ENCODE measurements at regions not wholly inside any gene's neighbourhood (a gene's known extent, or its start where the extent isn't known, plus 50 kb on each side); places are given as distances from the start of the nearest gene placed in this dataset.
"Not testable (repeated sequence)": the region's sequence is repeated elsewhere in the genome, so short reads cannot be mapped to it uniquely, and the experiment has no call there.

- H3K4me1 ChIP-seq (replicated peaks) = no peaks in the 10 kb centered on the region
- 0 out of 2 replicates have a peak, but pooled peaks cover 3% of the 10 kb centered on the region for H3K9me3 ChIP-seq (replicated peaks)
- DNase-seq (ENCODE audit: low read depth in 1 of 2, low spot score in 2 of 2) = no peak
- no peak overlapping the region for H3K4me3 ChIP-seq
- no peaks in the 10 kb centered on the region for H3K27me3 ChIP-seq (replicated peaks)
- no peaks in the 10 kb centered on the region for H3K36me3 ChIP-seq
- H3K27ac ChIP-seq = no peak overlapping the region
Measured at GRCh38 chr10:18822156-18822555, 162.9 kb downstream of the ARL5B start.

- Histone ChIP-seq H3K4me1 (replicated peaks) (no peaks in the 10 kb centered on the region), H3K4me3 (no peak overlapping the region), H3K27me3 (replicated peaks) (no peaks in the 10 kb centered on the region), H3K27ac (no peak overlapping the region), H3K36me3 (no peaks in the 10 kb centered on the region), H3K9me3 (replicated peaks) (no peaks in the 10 kb centered on the region)
- DNase-seq (ENCODE audit: low read depth in 1 of 2, low spot score in 2 of 2) = no peak
Measured at GRCh38 chr10:18829259-18829658, 170.0 kb downstream of the ARL5B start.

DNA sequence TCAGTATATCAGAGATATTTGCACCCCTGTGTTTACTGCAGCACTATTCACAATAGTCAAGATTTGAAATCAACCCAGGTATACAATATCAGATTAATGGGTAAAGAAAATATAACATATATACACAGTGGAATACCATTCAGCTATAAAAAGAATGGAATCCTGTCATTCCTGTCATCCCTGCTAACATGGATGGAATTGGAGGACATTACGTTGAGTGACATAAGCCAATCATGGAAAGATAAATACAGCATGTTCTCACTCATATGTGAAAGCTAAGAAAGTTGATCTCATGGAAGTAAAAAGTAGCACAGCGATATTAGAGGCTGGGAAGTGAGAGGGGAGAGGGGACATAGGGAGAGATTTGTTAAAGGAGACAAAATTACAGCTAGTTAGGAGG lies 171.0 kb downstream of the ARL5B start:
- Histone ChIP-seq H3K27ac (no peak overlapping the region), H3K36me3 (no peaks in the 10 kb centered on the region), H3K4me3 (no peak overlapping the region), H3K9me3 (replicated peaks) (no peaks in the 10 kb centered on the region), H3K27me3 (replicated peaks) (no peaks in the 10 kb centered on the region), H3K4me1 (replicated peaks) (no peaks in the 10 kb centered on the region)
- no peak for DNase-seq (ENCODE audit: low read depth in 1 of 2, low spot score in 2 of 2)

GRCh38 chr10:18856623-18857022 lies 192.0 kb upstream of the MALRD1 start:
- not testable (repeated sequence) for H3K9me3 ChIP-seq (replicated peaks); H3K4me3 ChIP-seq; H3K4me1 ChIP-seq (replicated peaks); H3K36me3 ChIP-seq; DNase-seq (ENCODE audit: low read depth in 1 of 2, low spot score in 2 of 2); H3K27me3 ChIP-seq (replicated peaks); H3K27ac ChIP-seq

DNA sequence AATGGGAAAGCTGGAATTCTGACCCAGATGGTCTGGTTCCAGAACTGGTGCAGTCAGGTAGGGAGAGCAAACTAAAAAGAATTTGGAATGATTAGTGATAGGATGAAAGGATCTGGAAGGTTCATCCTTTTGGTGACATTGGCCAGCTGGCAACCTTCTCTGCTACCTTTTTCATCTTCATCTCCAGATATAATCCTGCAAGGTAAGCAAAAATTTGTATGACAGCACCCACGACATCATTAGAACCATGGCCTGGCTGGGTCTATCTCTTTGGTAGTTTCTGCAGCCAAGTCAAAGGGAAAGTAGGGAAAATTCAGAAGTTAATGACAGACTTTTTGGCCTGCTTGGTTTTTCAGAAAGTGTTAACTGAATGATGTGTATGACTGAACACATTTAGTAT lies 188.9 kb upstream of the MALRD1 start:
- no peaks in the 10 kb centered on the region for H3K36me3 ChIP-seq

GRCh38 chr10:18860186-18860585 lies 188.4 kb upstream of the MALRD1 start:
- Histone ChIP-seq H3K9me3 (replicated peaks) (no peaks in the 10 kb centered on the region), H3K27ac (no peak overlapping the region), H3K4me3 (no peak overlapping the region), H3K4me1 (replicated peaks) (no peaks in the 10 kb centered on the region), H3K27me3 (replicated peaks) (no peaks in the 10 kb centered on the region), H3K36me3 (no peaks in the 10 kb centered on the region)
- DNase-seq (ENCODE audit: low read depth in 1 of 2, low spot score in 2 of 2) = no peak

More for the DNA sequence above, 188.9 kb upstream of the MALRD1 start:
- Histone ChIP-seq H3K9me3 (replicated peaks) (no peaks in the 10 kb centered on the region), H3K4me1 (replicated peaks) (no peaks in the 10 kb centered on the region), H3K27me3 (replicated peaks) (no peaks in the 10 kb centered on the region), H3K27ac (no peak overlapping the region), H3K4me3 (no peak overlapping the region)
- no peak for DNase-seq (ENCODE audit: low read depth in 1 of 2, low spot score in 2 of 2)

DNA sequence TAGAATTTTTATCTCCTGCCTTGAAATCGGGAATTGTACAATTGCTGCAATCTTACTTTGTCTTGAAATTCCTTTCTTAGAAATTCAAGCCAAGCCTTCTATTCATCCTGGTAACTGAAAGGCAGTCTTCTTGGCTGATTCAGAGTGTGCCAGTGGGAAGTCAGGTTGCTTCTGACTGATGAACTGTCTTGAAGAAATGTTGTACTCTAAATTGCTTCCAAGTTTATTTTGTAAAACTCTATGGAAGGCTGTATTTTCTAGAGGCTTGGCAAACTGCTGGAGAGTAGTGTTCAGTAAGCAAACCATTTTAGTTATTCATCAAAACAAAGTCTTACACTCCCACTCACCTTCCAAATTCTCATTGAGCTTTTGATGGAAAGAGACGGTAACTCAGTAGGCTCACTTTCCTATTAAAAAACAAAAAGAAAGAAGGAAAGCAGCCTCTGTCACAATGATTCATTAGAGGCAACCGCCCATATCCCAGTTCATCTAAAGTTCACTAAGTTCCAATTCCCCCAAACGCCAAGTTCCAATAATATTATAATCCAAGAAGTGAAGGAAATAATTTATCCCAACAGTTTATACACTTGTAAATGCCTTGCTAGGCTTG lies 187.9 kb upstream of the MALRD1 start:
- Histone ChIP-seq H3K27me3 (replicated peaks) (no peaks in the 10 kb centered on the region), H3K27ac (no peak overlapping the region), H3K9me3 (replicated peaks) (no peaks in the 10 kb centered on the region), H3K4me3 (no peak overlapping the region), H3K4me1 (replicated peaks) (no peaks in the 10 kb centered on the region), H3K36me3 (no peaks in the 10 kb centered on the region)
- DNase-seq (ENCODE audit: low read depth in 1 of 2, low spot score in 2 of 2) = no peak

GRCh38 chr10:18861382-18861781 lies 187.2 kb upstream of the MALRD1 start:
- H3K4me3 ChIP-seq = no peak overlapping the region
- no peaks in the 10 kb centered on the region for H3K9me3 ChIP-seq (replicated peaks)
- H3K4me1 ChIP-seq (replicated peaks) = no peaks in the 10 kb centered on the region
- H3K36me3 ChIP-seq = no peaks in the 10 kb centered on the region
- no peaks in the 10 kb centered on the region for H3K27me3 ChIP-seq (replicated peaks)
- no peak for DNase-seq (ENCODE audit: low read depth in 1 of 2, low spot score in 2 of 2)
- H3K27ac ChIP-seq = no peak overlapping the region

DNA sequence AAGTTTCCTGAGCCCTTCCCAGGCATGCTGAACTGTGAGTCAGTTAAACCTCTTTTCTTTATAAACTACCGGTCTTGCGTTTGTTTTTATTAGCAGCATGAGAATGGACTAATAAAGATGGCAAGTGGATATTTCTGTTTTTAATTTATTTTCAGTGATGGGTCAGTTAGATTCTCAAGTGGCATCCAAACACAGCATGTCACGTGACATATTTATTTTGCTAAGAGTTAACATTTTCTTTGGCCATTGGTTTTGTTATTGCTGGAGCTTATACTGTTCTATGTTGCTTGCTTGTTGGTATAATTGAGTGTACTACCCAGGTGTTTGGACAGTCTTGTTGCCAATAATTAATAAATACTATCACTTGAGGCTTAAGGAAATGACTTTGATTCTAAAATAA lies 181.7 kb upstream of the MALRD1 start:
- Histone ChIP-seq H3K9me3 (replicated peaks) (0 out of 2 replicates have a peak, but pooled peaks cover 3% of the 10 kb centered on the region), H3K4me1 (replicated peaks) (no peaks in the 10 kb centered on the region), H3K27me3 (replicated peaks) (no peaks in the 10 kb centered on the region), H3K4me3 (no peak overlapping the region), H3K27ac (no peak overlapping the region), H3K36me3 (no peaks in the 10 kb centered on the region)
- DNase-seq (ENCODE audit: low read depth in 1 of 2, low spot score in 2 of 2) = no peak

GRCh38 chr10:18868919-18869318 lies 179.7 kb upstream of the MALRD1 start:
- no peaks in the 10 kb centered on the region for H3K4me1 ChIP-seq (replicated peaks)
- DNase-seq (ENCODE audit: low read depth in 1 of 2, low spot score in 2 of 2) = no peak
- no peaks in the 10 kb centered on the region for H3K36me3 ChIP-seq

DNA sequence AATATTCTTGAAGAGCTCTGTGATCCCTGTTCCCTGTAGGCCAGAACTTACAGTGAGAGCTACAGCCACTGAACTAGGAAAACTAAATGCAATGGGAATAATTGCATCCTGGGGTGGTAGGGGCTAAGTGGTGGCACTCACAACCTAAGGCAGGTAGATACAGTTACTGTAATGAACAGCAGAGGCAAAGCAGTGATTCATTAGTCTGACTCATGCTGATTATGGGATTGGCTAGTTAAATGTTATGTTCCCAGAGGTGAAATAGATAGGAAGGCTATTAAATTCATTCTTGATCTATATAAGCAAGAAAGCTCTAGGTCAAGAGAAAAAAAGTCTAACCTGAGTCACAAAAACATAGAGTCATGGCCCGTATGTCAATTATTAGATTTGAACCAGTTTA lies 173.1 kb upstream of the MALRD1 start:
- H3K4me3 ChIP-seq = no peak overlapping the region
- no peaks in the 10 kb centered on the region; the same call in 1 of the 2 replicates for H3K9me3 ChIP-seq (replicated peaks)
- H3K27me3 ChIP-seq (replicated peaks) = no peaks in the 10 kb centered on the region
- H3K36me3 ChIP-seq = no peaks in the 10 kb centered on the region
- no peak overlapping the region for H3K27ac ChIP-seq
- no peaks in the 10 kb centered on the region for H3K4me1 ChIP-seq (replicated peaks)
- DNase-seq (ENCODE audit: low read depth in 1 of 2, low spot score in 2 of 2) = no peak

More at GRCh38 chr10:18868919-18869318, 179.7 kb upstream of the MALRD1 start:
- H3K4me3 ChIP-seq = no peak overlapping the region
- no peak overlapping the region for H3K27ac ChIP-seq
- H3K9me3 ChIP-seq (replicated peaks) = 0 out of 2 replicates have a peak, but pooled peaks cover 3% of the 10 kb centered on the region
- H3K27me3 ChIP-seq (replicated peaks) = no peaks in the 10 kb centered on the region

DNA sequence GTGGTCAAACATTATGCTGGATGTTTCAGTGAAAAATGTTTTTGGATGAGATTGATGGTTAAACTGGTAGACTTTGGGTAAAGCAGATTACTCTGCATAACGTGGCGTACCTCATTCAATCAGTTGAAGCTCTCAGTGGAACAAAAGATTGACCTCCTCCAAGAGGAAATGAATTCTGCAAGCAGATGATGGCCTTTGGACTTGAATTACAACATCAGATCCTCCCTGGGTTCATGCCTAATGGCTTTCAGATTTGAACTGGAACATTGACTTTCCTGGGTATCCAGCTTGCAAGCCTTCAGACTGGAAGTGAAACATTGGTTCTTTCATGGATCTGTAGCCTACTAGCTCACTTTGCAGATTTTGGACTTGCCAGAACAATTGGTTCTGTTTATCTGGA lies 169.3 kb upstream of the MALRD1 start:
- Histone ChIP-seq H3K27ac (no peak overlapping the region), H3K4me1 (replicated peaks) (no peaks in the 10 kb centered on the region), H3K36me3 (no peaks in the 10 kb centered on the region), H3K9me3 (replicated peaks) (no peaks in the 10 kb centered on the region; the same call in 1 of the 2 replicates), H3K4me3 (no peak overlapping the region), H3K27me3 (replicated peaks) (no peaks in the 10 kb centered on the region)
- no peak for DNase-seq (ENCODE audit: low read depth in 1 of 2, low spot score in 2 of 2)

DNA sequence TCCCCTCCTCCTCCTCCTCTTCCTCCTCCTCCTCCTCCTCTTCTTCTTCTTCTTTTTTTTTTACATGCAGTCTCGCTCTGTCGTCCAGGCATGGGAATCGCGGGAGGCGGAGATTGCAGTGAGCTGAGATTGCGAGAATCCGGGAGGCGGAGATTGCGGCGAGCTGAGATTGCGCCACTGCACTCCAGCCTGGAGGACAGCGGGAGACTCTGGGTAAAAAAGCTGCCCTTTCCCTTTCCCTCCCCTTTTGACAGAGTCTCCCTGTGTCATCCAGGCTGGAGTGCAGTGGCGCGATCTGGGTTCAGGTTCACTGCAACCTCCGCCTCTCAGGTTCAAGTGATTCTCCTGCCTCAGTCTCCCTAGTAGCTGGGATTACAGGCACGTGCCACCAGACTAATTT lies 168.1 kb upstream of the MALRD1 start:
- DNase-seq (ENCODE audit: low read depth in 1 of 2, low spot score in 2 of 2) = no peak
- no peak overlapping the region for H3K4me3 ChIP-seq
- no peaks in the 10 kb centered on the region; the same call in 1 of the 2 replicates for H3K9me3 ChIP-seq (replicated peaks)
- H3K36me3 ChIP-seq = no peaks in the 10 kb centered on the region
- H3K4me1 ChIP-seq (replicated peaks) = no peaks in the 10 kb centered on the region
- H3K27ac ChIP-seq = no peak overlapping the region
- H3K27me3 ChIP-seq (replicated peaks) = no peaks in the 10 kb centered on the region

DNA sequence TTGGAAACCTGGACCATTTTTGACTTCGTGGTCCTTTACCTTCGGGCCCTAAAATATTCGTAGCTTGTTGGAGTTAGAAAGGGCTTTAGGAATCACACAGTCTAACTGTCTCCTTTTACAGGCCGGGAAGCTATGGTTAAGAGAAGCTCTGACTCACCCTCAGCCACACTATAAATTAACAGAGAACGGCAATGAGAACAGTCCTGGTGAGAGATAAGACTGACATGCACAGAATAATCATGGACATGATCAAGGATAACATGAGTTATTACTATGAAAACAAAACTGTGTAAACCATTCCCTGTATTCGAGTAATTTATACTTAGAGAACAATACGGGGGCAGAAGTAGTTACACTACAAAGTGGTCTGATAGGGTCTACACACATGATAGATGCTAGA lies 162.5 kb upstream of the MALRD1 start:
- H3K27ac ChIP-seq = no peak overlapping the region
- no peaks in the 10 kb centered on the region for H3K4me1 ChIP-seq (replicated peaks)
- H3K9me3 ChIP-seq (replicated peaks) = no peaks in the 10 kb centered on the region
- H3K4me3 ChIP-seq = no peak overlapping the region
- no peaks in the 10 kb centered on the region for H3K36me3 ChIP-seq
- no peaks in the 10 kb centered on the region for H3K27me3 ChIP-seq (replicated peaks)
- DNase-seq (ENCODE audit: low read depth in 1 of 2, low spot score in 2 of 2) = no peak

DNA sequence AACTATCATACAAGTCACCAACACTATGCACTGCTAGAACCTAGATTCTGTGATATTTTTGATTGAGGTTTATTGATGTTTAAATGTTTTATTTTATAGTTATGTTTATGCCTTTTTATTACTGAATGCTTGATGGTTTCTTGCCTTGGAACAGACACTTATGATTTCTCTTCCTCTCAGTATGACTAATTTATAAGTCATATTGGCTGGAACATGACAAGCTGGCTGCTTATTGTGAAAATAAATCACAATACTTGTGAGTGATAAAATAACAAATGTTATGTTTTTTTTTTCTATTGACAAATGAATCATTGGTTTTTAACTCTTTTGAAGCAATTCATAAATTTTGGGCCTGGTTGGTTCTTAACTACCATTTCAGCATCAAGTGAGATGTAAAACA lies 142.0 kb upstream of the MALRD1 start:
- Histone ChIP-seq H3K27ac (no peak overlapping the region), H3K36me3 (no peaks in the 10 kb centered on the region), H3K27me3 (replicated peaks) (no peaks in the 10 kb centered on the region), H3K4me3 (no peak overlapping the region), H3K9me3 (replicated peaks) (no peaks in the 10 kb centered on the region; the same call in 1 of the 2 replicates), H3K4me1 (replicated peaks) (no peaks in the 10 kb centered on the region)
- DNase-seq (ENCODE audit: low read depth in 1 of 2, low spot score in 2 of 2) = no peak
